Left kidney (tissue), 1 donor: ENCODE measurements at regions not wholly inside any gene's neighbourhood (a gene's known extent, or its start where the extent isn't known, plus 50 kb on each side); places are given as distances from the start of the nearest gene placed in this dataset.
"Not testable (repeated sequence)": the region's sequence is repeated elsewhere in the genome, so short reads cannot be mapped to it uniquely, and the experiment has no call there.

Source experiments
- DNase-seq: peaks from one replicate; pipeline ENCODE4 v3.0.0-alpha.2; 2013

DNA sequence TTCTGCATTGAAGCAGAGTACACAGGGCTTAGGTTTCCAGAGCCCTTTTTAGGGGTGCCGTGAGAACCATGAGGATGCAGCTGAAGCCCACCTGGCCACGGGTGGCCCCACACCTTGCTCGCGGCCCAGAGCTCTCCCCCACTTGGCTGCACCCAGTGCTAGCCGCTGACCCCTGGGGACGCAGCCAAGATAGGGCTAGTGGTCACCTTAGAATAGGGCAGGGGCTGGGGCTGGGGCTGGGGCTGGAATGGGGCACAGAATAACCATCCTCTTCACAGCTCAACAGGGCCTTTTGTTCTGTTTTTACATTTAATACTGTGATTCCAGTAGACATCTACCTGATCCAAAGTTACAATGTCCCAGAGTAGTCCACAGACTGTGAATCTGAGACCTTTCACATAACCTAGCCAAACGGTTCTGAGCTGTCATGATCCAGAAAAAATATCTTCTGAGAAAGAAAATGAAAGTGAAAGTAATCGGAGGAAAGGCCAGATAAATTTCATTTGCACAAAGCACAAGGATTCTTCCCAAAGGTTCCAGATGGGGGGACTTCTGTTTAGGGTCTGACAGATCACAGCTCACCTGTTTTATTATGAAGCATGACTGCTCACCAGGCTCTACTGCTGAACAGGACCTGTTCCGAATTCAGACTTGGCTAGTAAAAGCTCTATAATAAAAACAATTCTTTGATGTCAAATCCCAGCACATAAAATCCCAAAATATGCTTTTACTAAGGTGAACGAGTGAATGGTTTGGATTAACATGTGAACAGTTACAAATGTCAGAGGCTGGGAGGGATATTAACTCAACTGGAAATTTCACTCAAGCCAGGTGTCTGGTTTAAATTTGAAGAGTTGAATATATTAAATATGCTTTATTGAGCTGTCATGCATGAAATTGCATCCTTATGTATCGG lies 401.9 kb downstream of the THBS2 start:
- no peak for DNase-seq

DNA sequence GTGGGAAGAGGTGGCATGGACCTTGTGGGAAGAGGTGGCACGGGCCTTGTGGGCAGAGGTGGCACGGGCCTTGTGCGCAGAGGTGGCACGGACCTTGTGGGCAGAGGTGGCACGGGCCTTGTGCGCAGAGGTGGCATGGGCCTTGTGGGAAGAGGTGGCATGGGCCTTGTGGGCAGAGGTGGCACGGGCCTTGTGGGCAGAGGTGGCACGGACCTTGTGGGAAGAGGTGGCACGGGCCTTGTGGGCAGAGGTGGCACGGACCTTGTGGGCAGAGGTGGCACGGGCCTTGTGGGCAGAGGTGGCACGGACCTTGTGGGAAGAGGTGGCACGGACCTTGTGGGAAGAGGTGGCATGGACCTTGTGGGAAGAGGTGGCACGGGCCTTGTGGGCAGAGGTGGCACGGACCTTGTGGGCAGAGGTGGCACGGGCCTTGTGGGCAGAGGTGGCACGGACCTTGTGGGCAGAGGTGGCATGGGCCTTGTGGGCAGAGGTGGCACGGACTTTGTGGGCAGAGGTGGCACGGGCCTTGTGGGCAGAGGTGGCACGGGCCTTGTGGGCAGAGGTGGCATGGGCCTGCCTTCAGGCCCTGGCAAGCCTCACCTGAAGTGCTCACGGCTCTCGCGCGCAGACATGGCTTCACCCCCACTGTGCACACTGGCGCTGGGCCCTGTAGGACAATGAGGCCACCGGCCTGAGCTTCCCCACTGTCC lies 403.5 kb downstream of the THBS2 start:
- DNase-seq, result not testable (repeated sequence)

DNA sequence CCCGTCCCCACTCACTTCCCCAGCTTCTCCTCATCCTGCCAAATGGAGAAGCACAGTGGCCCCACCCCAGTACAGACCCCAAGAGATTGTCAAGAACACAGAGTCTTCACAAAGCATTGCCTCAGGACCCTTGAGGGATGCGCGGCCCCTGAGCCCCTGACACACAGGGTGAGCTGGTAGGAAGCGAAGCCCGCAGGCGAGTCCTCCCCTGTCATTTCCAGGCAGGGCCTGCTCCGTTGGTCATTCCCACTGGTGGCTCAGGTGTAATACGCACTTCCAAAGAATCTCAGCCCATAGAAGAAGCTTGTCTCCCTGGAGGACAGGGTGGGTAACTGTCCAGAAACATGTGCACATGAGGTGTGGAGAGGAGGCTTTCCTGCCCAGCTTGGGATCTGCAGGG lies 404.2 kb downstream of the THBS2 start:
- no peak for DNase-seq

DNA sequence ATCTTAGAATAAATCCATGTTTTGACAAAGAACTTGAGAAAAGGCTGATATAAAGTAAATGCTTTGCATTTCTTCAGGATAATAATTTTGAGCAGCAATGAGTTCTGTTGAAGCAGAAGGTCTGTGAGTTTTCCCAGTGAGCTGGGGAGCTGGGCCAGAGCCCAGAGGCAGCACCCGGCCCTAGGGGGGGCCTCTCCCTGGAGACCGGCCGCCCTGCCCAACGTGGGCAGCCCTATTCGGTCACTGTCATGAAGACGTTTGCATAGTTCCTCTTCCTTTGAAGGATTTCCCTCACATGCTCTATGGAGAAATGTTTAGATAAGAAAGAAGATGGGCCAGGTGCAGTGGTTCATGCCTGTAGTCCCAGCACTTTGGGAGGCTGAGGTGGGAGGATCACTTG lies 404.8 kb downstream of the THBS2 start:
- DNase-seq, result no peak

DNA sequence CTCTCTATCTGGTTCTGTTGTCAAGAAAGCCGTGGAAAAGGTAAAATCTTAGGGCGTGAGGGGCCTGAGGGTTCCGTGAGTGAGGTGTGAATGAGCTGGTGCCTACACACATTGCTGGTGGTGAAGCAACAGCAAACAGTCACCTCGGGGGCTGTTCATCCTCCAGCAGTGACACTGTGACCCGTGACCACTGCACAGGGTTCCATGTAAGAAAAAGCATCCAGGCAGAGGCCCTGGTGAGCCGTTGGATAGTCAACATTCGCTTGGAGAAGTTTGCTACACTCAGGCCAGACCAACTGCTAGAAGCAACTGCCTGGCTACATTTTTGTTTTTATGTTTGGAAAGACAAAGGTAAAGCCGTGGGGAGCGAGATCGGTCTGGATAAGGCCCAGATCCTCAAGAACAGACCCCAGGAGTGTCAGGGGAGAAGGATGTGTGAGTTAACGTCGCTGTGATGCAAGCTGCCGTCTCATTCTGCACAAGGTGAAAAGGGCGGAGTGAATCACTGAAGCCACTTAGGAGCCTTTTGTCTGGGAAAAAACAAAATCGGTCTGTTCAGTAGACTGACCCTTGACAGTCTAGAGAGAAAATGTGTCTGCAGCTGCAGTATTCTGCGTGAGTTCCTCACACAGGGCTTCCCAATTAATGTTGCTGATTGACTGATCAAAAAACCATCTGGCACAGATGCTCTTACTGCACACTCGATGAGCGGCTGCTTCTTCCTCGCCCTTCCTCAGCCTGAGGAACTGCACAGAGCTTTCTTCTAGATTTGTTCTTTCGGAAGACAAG lies 404.0 kb downstream of the SMOC2 start:
- DNase-seq, result no peak

DNA sequence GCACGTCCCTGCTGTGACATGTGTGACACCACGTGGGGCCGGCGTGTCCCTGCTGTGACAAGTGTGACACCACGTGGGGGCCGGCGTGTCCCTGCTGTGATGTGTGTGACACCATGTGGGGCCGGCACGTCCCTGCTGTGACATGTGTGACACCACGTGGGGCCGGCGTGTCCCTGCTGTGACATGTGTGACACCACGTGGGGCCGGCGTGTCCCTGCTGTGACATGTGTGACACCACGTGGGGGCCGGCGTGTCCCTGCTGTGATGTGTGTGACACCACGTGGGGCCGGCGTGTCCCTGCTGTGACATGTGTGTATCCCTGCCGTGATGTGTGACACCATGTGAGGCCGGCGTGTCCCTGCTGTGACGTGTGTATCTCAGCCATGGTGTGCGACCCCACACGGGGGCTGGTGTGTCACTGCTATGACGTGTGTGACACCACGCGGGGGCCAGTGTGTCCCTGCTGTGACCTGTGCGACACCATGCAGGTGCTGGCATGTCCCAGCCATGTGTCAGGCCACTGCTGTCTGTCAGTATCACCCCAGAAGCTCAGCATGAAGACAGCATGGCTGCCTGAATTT lies 401.7 kb downstream of the SMOC2 start:
- not testable (repeated sequence) for DNase-seq

DNA sequence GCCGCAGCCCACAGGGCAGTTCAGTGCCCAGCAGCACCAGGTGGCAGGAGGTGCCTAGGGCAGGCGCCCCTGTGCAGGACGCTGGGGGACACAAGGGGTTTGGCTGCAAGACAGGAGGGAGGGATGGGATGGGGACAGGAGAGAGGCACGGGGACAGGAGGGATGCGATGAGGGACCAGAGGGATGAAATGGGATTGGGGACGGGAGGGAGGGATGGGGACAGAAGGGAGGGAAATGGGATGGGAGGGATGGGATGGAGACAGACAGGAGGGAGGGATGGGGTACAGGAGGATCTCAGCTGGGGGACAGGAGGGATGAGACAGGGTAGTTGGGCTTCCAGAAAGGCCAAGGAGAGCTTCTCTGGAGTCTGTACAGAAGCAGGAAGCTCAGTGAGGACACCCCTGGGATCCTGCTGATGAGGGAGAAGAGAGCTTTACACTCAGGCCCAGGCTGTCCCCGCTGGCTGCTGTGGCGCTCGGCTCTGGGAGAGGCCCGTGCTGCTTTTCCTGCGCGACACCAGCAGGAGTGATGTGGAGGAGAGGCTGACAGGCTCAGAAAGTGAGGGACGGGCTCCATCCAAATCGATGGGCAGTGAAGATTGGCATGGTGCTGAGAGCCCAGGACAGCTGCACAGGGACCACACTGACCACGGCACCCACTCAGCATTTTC lies 400.8 kb downstream of the SMOC2 start:
- no peak for DNase-seq

DNA sequence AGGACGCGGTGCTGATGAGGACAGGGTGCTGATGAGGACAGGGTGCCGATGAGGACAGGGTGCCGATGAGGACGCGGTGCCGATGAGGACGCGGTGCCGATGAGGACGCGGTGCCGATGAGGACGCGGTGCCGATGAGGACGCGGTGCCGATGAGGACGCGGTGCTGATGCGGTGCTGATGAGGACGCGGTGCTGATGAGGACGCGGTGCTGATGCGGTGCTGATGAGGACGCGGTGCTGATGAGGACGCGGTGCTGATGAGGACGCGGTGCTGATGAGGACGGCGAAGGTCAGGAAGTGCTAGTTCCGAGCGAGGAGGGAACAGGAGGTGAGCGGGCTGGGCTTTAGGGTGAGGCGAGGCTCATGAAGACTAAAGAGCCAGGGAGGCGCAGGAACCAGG lies 399.9 kb downstream of the SMOC2 start:
- DNase-seq, result not testable (repeated sequence)

DNA sequence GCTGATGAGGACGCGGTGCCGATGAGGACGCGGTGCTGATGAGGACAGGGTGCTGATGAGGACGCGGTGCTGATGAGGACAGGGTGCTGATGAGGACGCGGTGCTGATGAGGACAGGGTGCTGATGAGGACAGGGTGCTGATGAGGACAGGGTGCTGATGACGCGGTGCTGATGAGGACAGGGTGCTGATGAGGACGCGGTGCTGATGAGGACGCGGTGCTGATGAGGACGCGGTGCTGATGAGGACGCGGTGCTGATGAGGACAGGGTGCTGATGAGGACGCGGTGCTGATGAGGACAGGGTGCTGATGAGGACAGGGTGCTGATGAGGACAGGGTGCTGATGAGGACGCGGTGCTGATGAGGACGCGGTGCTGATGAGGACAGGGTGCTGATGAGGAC lies 399.3 kb downstream of the SMOC2 start:
- DNase-seq, result not testable (repeated sequence)

DNA sequence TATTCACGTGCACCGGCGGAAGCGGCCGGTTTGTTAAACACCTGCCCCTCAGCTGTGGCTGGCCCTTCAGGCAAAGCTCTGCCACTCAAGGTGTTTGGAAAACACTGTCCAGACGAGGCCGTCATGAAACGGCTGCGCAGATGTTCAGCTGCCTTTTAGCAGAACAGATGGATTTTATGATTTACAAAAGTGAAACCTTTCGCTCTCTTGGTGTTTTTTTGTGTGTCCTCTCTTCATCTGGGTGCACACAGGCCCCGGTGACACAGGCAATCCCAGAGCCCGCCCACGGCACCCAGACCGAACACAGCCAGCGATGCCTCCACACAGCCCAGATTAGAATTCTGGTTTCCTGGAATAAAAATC lies 397.0 kb downstream of the SMOC2 start:
- no peak for DNase-seq

DNA sequence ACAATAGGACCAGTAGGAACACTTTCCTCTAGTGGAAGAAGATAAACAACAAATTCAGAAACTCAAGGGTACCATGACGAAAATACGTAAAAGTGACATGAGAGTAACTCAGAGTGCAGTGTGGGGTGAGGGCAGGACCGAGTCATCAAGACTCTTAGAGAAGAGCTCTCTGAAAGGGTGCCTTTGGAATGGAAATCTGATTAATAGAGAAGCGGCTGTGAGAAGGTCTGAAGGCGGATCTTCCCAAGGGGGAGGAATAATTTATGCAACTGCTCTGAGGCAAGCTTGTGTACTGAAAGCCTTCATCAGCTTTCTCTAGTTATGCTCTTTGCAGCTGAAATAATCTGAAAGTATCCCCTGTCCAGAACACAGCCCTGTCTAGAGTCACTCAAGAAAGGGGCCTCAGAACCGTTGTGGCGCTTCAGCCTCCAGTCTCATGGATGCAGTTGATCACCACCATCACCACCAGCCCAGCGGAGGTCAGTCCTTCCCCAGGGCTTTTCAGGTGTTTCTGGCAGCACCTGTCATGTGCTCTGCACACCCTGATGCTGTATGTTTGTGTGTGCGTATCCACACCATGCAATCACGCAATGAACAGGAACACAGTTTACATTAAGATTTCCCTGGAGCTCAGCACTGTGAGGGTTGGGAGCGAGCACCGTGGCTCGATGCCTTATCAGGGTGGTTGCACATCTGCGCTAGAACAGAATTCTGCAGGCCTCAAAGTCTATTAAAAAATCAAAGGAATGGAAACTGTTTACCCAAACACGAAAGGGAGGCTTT lies 396.5 kb downstream of the SMOC2 start:
- DNase-seq, result no peak

DNA sequence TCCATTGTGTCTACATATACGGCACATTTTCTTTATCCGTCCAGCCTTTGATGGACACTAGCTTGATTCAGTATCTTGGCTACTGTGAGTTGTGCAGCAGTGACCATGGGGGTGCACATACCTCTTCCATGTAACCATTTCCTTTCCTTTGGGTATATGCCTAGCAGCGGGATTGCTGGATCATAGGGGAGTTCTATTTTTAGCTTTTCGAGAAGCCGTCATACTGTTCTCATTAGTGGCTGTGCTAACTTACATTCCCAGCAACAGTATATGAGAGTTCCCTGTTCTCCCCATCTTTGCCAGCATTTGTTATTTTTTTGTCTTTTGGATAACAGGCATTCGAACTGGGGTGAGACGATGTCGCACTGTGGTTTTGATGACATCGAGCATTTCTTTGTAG lies 395.0 kb downstream of the SMOC2 start:
- no peak for DNase-seq

DNA sequence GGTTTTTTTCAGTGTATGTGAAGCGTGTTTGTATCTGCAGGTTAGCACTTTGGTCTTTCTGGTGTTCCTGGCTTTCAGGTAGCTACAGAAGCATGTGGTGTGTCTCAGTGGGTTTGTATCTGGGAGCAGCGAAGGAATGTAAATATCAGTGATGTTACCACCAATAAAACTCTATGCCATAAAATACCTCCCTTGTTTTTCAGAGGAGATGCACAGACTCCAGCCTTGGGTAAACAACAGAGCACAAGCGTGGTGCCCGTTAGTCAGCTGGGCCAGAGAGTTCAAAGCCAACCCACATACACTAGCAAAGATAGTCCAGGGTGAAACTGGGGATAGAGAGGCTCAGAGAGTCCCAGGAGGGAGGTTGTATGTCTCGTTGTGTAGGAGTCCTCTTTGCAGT lies 393.8 kb downstream of the SMOC2 start:
- no peak for DNase-seq

DNA sequence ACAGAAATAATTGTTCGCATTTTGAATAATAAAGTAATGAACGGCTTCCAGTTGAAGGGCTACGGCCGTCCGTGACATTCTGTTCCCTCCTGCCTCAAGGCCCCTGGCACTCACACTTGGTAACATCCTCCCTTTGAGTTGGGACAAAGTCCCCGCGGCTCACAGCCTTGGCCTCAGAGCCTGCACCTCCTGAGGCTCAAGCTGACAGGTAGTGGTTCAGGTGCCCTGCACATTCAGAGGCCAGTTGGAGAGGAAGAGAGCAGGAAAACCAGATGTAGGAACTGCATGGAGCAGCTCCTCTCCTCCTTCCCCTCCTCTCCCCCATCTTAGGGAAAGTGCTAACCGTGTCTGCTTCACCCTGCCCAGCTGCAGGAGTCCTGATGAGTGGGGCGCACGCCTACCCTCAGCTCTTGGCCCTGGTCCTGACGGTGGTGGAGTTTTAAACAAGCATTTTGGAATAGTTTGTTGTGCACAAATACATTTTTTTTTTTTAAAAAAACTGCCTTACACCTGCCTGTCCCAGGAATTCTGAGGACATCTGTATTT lies 393.1 kb downstream of the SMOC2 start:
- no peak for DNase-seq

DNA sequence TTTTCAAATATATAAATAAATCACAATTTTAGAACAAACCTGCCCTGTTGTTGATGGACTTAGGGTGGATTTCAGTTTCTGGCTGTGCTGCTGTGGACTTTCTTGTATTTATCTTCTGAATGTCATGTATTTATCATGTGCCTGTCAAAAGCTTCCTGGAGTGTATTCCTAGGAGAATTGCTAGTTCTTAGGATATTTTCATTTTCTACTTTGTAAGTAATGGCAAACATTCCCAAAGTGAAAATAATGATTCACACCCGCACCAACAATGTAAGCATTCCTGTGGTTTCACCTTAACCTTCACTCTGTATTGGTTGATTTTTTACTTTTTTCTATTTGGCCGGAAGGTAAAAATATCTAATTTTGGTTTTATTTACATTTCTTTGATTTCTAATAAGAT lies 387.8 kb downstream of the SMOC2 start:
- no peak for DNase-seq

DNA sequence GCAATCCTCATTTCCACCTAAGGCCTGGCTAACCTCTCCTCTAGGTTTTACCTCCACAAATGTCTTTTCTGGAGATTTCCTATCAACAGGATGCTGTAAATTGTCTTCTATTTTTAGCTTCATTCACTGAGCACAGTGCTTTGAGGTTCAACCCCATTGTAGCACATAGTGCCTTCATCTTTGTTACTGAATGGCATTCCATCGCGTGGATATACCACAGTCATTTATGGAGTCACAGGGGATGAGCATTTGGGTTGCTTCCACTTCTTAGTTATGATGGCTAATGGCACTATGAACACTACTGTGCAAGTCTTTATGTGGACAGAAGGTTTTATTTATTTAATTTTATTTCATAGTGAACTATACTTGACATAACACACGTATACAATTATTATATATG lies 387.1 kb downstream of the SMOC2 start:
- no peak for DNase-seq

DNA sequence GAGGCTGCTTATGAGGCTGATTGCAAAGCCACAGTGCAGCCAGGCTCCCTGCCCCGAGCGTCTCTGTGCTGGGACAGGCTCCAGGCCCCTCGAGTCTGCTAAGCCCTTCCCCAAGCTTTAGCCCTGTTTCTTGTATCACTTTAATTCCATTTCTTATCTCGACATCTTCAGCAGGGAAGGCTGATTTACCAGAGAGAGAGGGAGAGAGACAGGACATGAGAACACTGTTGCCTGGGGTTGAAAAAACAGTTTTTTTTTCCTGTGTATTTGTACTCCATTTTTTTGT lies 386.5 kb downstream of the SMOC2 start:
- no peak for DNase-seq

DNA sequence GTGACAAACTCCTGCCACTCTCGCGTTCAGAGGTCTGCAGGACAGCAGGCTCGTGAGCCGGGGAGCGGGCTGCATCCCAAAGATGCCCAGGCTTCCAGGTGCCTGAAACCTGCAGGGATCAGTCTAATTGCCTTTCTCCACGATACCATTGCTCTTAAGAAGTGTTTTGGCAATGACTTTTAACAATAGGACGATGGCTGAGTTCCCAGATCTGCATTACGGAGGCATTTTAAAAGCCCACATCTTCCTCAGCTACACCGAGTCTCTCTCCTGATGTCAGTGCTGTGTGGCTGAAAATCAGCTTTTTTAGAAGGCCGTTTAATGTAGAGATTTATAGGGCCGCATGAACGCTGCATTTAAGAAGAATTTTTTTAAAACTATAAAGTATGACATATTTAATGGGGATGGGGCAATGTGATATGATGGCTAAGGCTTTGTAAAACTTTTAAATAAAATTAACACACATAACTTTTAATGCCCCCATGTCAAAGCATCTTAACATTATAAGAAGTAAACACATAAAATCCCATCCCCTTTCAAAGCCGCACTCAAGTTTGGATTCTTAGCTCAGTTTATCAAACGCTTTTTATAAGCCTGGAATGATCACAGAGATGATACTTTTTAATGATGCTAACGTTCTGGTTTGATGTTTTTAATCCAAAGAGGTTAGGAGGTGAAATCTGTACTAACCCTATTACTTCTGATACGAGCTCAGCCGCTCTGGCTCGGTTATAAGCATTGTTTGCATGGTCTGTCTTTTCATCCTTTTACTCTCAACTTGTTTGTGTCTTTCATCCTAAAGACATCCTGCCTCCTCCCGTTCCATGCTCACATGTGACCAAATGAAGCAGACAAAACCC lies 386.0 kb downstream of the SMOC2 start:
- no peak for DNase-seq

DNA sequence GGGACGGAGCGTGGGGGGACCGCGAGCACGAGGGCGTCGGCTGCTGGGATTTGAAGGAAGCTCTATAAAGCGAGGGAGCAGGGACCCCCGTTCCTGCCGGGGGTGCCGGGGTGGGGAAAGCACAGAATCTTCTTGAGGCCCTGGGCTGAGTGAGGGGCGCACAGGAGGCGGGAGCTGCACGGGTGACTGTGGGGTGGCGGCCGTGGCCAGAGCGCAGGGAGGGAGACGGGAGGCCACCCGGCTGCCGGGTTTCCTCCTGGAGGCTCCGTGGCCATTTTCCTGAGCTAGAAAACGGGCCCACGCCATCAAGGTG lies 385.1 kb downstream of the SMOC2 start:
- no peak for DNase-seq
